Activated CD4-positive, alpha-beta T cell treated with anti-CD3 and anti-CD28 coated beads, Interleukin-10, Interleukin-2, amounts not matched to agents 100 ng/mL and 50 ng/mL, durations not matched to agents 16 hours and 8 hours (primary cell): ENCODE measurements at regions not wholly inside any gene's neighbourhood (a gene's known extent, or its start where the extent isn't known, plus 50 kb on each side); places are given as distances from the start of the nearest gene placed in this dataset.
"Not testable (repeated sequence)": the region's sequence is repeated elsewhere in the genome, so short reads cannot be mapped to it uniquely, and the experiment has no call there.

Source experiments
- DNase-seq: peaks from one replicate; pipeline ENCODE4 v3.0.0-alpha.2; 2020

DNA sequence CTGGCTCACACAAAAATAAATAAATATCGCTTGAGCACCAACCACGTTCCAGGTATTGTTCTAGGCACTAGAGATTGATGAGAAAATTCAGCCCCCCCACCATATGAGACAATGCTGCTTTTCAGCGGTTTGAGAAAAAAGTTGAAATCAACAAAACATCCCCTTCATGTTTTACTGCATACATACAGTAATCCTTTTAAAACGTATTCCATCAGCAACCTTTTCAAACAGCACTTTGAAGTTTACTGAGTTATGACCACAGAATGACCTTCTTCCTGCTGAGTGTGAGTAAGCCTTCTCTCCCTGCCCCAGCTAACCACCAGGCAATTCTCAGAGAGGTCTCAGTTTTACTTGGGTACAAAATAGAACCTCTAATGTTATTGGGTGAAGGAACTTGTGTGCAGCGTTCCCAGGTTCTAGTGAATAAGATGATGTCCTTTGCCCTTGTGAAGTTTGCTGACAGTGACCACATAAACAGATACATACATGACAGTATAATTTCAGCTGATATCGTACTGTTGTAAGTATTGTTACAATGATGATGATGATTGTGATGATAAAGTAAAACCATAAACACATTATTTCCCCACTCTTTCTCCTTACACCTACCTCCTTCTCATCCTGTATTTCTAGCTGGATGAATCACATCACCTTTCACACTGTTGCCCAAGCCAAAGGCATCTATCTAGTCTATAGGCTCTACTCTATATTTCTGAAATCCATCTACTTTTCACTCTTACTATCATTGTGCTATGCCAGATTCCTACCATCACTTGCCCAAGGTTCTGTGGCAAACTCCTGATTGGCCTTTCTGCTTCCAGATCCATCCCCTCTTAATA lies 124.4 kb upstream of the KRR1 start:
- peak; percentile 78 for DNase-seq

GRCh38 chr12:75634244-75635222 lies 123.1 kb upstream of the KRR1 start:
- no peak for DNase-seq

- no peak for DNase-seq
These were observed 122.4 kb upstream of the KRR1 start for GRCh38 chr12:75633789-75634188.

DNA sequence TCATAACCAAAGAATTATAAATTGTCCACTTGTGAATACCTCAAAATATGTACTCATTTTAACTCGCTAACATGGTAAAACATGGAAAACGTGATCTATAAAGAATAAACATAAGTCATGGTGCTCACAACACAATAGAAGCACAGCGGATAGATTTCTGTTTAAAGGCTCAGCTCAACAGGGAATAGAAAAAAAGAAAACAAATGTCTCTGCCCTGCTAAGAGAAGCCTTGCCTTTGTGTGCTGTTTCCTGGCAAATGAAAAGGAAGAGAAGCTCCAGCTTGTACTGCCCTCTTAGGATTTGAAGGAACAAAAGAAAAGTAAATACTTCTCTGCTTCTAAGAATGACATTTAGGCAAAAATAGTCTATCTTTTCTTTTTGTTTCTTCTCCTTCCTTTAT lies 121.0 kb upstream of the KRR1 start:
- no peak for DNase-seq

DNA sequence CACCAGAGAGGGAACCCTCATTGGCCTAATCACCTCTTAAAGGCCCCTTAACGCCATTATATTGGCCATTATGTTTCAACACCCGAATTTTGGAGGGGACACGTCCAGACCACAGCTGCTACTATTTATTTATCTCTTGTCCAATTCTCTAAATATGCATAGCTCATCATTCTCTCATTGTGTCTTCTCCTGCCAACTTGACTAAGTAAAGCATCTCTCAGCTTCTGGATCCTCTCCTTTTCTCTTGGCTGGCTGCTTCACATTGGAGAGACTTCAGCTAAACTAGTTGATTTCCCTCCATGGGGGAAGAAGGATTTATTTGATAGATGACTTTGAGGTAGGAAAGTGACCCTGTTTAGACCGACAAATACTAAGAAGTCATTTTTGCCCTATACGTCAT lies 120.4 kb upstream of the KRR1 start:
- no peak for DNase-seq

GRCh38 chr12:75630091-75630490 lies 118.7 kb upstream of the KRR1 start:
- no peak for DNase-seq

DNA sequence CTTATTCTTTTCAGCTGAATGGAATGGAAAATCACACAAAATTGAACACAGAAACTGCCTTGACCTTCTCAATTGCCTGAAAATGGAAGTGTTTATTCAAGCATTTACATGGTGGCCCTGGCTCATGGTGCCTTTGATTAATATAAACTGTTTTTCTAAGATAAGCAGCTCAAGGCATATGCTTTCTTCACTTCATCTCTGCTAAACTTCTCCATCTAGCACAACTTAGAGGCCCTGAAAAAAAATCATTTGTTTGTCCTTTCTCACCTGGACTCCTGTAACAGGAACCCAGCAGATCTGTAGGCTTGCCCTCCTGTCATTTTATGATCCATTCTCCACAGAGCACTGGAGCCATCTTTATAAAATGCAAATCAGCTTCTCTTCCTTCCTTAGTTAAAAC lies 117.5 kb upstream of the KRR1 start:
- no peak for DNase-seq

GRCh38 chr12:75628511-75628910 lies 117.1 kb upstream of the KRR1 start:
- no peak for DNase-seq

DNA sequence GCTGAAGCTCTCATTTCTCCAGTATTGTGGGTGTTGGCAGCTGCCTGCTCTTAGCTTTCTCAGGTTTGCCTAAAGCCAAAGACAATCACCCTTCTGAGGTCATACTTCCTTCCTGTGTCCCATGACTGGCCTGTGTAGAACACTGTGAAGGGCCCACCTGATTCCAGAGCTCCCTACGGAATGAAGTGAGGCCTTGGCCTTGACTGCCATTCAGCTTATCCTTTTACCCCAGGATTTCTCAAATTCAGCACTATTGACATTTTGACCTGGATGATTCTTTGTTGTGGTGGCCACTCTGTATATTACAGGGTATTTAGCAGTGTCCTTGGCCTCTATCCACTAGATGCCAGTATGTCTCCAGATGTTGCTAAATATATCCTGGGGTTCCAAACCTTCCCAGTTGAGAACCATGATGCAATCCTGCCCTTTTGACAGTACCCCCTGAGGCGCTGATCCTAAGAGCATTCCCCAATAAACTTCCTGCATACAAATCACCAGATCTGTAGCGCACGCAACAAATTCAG lies 112.3 kb upstream of the KRR1 start:
- DNase-seq = no peak

DNA sequence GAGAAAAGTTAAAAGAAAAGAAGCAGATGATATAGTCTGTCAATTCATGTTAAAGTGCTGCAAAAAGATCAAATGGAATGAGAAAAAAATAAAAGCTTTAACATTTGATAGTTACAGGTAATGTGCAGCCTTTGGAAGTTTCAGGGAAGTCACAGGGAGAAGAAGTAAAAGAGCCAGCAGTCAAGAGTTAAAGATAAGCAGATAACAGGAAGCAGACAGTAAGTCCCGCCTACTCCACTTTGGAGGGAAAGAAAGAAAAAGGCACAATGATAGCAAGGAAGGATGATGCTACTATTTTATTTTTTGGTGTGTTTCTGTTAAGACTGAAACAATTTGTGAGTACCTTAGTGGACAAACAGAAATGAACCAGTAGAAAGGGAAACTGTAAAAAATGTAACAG lies 111.1 kb upstream of the KRR1 start:
- DNase-seq = no peak

DNA sequence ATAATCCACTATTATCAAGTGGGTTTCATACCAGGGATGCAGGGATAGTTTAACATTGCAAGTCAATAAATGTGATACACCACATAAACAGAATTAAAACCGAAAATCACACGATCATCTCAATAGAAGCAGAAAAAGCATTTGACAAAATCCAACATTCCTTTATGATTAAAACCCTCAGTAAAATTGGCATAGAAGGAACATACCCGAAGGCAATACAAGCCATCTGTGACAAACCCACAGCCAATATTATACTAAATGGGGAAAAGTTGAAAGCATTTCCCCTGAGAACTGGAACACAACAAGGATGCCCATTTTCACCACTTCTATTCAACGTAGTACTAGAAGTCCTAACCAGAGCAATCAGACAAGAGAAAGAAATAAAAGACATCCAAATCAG lies 103.0 kb upstream of the KRR1 start:
- not testable (repeated sequence) for DNase-seq

DNA sequence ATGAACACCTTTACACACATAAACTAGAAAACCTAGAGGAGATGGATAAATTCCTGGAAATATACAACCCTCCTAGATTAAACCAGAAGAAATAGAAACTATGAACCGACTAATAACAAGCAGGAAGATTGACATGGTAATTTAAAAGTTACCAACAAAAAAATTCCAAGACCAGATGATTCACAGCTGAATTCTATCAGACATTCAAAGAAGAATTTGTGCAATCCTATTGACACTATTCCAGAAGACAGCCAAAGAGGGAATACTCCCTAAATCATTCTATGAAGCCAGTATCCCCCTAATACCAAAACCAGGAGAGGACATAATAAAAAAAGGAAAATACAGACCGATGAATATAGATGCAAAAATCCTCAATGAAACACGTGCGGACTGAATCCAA lies 102.6 kb upstream of the KRR1 start:
- no peak for DNase-seq

GRCh38 chr12:75611041-75611440 lies 99.6 kb upstream of the KRR1 start:
- DNase-seq = no peak

- DNase-seq = no peak
These were observed 95.5 kb upstream of the KRR1 start for GRCh38 chr12:75606956-75607355.

- DNase-seq = no peak
These were observed 94.7 kb upstream of the KRR1 start for GRCh38 chr12:75606151-75606550.

DNA sequence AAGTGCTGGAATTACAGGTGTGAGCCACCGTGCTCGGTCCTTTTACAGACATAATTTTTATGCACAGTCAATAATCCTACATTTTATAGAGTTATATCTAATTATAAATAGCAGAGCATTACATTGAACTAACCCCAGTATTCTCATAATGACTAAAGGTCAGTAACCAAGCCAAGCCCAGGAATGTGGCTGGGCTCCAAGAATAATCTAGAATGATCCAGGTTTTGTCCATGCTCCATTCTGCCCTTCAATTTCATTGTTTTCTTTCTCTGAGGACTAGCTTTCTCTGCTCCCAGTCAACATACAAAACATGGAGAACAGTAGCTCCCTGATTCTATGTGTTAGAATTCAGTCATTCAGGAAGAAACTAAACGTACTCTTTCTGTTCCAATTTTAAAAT lies 92.1 kb upstream of the KRR1 start:
- no peak for DNase-seq

GRCh38 chr12:75602106-75602505 lies 90.7 kb upstream of the KRR1 start:
- no peak for DNase-seq

GRCh38 chr12:75600146-75600545 lies 88.7 kb upstream of the KRR1 start:
- no peak for DNase-seq

GRCh38 chr12:75599061-75599460 lies 87.7 kb upstream of the KRR1 start:
- no peak for DNase-seq

DNA sequence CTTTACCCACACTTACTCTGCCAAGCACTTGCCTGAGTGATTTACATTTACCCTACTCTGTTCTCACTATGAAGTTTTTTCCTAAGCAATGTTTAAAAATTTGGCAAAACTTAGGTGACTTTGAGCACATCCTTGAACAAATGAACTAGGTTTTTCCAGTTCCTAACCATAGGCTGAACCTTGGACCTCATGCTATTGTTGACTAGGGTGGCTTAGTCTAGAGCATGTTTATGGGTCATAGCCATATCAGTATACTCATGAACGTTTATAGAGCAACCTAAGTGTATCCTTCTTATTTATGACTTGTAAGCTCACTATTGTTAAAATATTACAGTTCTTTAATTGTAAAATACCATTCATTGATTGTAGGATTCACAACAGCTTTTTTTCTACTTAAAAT lies 85.0 kb upstream of the KRR1 start:
- DNase-seq = no peak

GRCh38 chr12:75592638-75593335 lies 81.4 kb upstream of the KRR1 start:
- DNase-seq = no peak

DNA sequence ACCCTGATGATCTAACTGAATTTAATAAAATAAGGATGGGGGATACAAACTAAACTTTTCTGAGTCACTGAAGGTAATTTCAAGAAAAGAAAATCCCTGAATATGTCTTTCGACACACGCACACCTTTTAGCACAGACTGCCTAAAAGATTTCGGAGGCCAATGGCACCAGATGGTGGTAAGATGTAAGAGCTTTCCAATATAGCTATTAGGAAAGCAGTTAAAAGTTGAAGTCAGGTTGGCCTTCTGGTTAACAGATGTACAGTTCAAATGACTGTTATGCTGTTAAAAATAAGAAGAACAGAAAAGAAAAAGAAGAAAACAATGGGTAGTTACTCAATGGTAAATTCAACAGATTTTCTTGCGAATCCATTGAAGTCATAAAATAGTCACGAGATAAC lies 80.7 kb upstream of the KRR1 start:
- no peak for DNase-seq

- DNase-seq = no peak
These were observed 80.2 kb upstream of the KRR1 start for GRCh38 chr12:75591628-75592027.
